B cell (primary cell): ENCODE measurements at regions not wholly inside any gene's neighbourhood (a gene's known extent, or its start where the extent isn't known, plus 50 kb on each side); places are given as distances from the start of the nearest gene placed in this dataset.

Experiments
- ATAC-seq: fragments of 200-7000 bp; cut with Tn5 transposase; one replicate; pipeline ENCODE4 v1.10.0; 2021; ENCODE audit warnings: low read depth, mild to moderate bottlenecking, moderate number of reproducible peaks, moderate library complexity
- CTCF ChIA-PET: fragments of 350-600 bp; sonication (Branson Sonifier 250); formaldehyde crosslinking; loops from one replicate; lab custom pipeline; 2021; ENCODE audit warnings: antibody characterized with exemption, inconsistent platforms; lab: Charles Lee
- POLR2A ChIA-PET: fragments of 350-600 bp; sonication (Branson Sonifier 250); formaldehyde crosslinking; loops from one replicate; lab custom pipeline; 2021; ENCODE audit warnings: antibody characterized with exemption; lab: Charles Lee
- DNase-seq: peaks from one replicate; pipeline ENCODE4 v3.0.0; 2013
- H2AFZ ChIP-seq: 2 replicates; pipeline ENCODE4 v1.6.1; 2012; ENCODE audit warnings: mild to moderate bottlenecking, low read depth, low read length; ENCODE audit not compliant: insufficient read depth, poor library complexity, severe bottlenecking
- H3K27ac ChIP-seq, 2 donors: 1 replicate in 1 of 2; 2 replicates in 1 of 2; pipeline ENCODE4 v1.5.1; 2012 to 2013; ENCODE audit warnings: low read length in 2 of 2, mild to moderate bottlenecking in 2 of 2, moderate library complexity in 1 of 2
- H3K27me3 ChIP-seq, 4 experiments: fragments of 200-600 bp in 1 of 4; sonication (generic) in 1 of 4; replicated peaks in 1 of 4; 1 replicate in 2 of 4; 2 replicates in 2 of 4; pipeline versions ENCODE4 v1.6.1 to v1.7.0; 2013 to 2016; ENCODE audit warnings: low read length in 3 of 4, mild to moderate bottlenecking in 2 of 4, mixed read lengths in 1 of 4, moderate library complexity in 1 of 4; ENCODE audit not compliant: insufficient read depth in 4 of 4, control insufficient read depth in 3 of 4; ENCODE audit errors: control extremely low read depth in 1 of 4
- H3K36me3 ChIP-seq, 2 experiments: replicated peaks in 1 of 2; 1 replicate in 1 of 2; 2 replicates in 1 of 2; pipeline versions ENCODE4 v1.6.1 to v1.7.1; 2013; ENCODE audit warnings: low read length in 1 of 2; ENCODE audit not compliant: insufficient read depth in 2 of 2, control insufficient read depth in 1 of 2; ENCODE audit errors: control extremely low read depth in 1 of 2, extremely low read depth in 1 of 2
- H3K4me1 ChIP-seq, 2 donors: fragments of 200-600 bp in 1 of 2; sonication (generic) in 1 of 2; 1 replicate in 1 of 2; 2 replicates in 1 of 2; pipeline versions ENCODE4 v1.5.1 to v1.6.1; 2013 to 2017; ENCODE audit warnings: low read length in 2 of 2; ENCODE audit not compliant: control insufficient read depth in 2 of 2, insufficient read depth in 2 of 2
- H3K4me2 ChIP-seq: replicated peaks from 2 replicates; pipeline ENCODE3; 2012; ENCODE audit warnings: mild to moderate bottlenecking, low read depth, low read length; ENCODE audit not compliant: poor library complexity, severe bottlenecking
- H3K4me3 ChIP-seq, 5 experiments: fragments of 200-600 bp in 1 of 5; sonication (generic) in 1 of 5; 1 replicate in 3 of 5; 2 replicates in 2 of 5; pipeline versions ENCODE4 v1.5.1 to v1.7.0; 2011 to 2016; ENCODE audit warnings: low read length in 4 of 5, mild to moderate bottlenecking in 4 of 5, low read depth in 2 of 5, control low read depth in 1 of 5, moderate library complexity in 1 of 5; ENCODE audit not compliant: insufficient read depth in 1 of 5; ENCODE audit errors: control extremely low read depth in 1 of 5, extremely low read depth in 1 of 5
- H3K79me2 ChIP-seq: fragments of 200-600 bp; sonication (generic); one replicate; pipeline ENCODE4 v1.6.0; 2016; ENCODE audit warnings: low read length; ENCODE audit not compliant: control insufficient read depth, insufficient read depth
- H3K9ac ChIP-seq: fragments of 200-600 bp; sonication (generic); 2 replicates; pipeline ENCODE4 v1.6.1; 2017; ENCODE audit warnings: mild to moderate bottlenecking, low read length, moderate library complexity
- H3K9me3 ChIP-seq, 3 donors: one replicate each; pipeline versions ENCODE4 v1.6.1 to v1.7.1; 2013; ENCODE audit warnings: low read length in 2 of 3; ENCODE audit not compliant: control insufficient read depth in 2 of 3, insufficient read depth in 1 of 3; ENCODE audit errors: control extremely low read depth in 1 of 3
- H4K20me1 ChIP-seq: 2 replicates; pipeline ENCODE4 v1.6.0; 2012; ENCODE audit warnings: mild to moderate bottlenecking, low read length; ENCODE audit not compliant: insufficient read depth, control insufficient read depth, poor library complexity, severe bottlenecking
- H3K27ac Mint-ChIP-seq: one replicate; pipeline ENCODE4 v1.8.0; 2021; ENCODE audit warnings: mixed read lengths
- H3K27me3 Mint-ChIP-seq: one replicate; pipeline ENCODE4 v1.8.0; 2021; ENCODE audit warnings: mixed read lengths
- H3K4me1 Mint-ChIP-seq: one replicate; pipeline ENCODE4 v1.8.0; 2021; ENCODE audit warnings: mixed read lengths
- H3K4me3 Mint-ChIP-seq: one replicate; pipeline ENCODE4 v1.8.0; 2021; ENCODE audit warnings: mixed read lengths
- H3K9me3 Mint-ChIP-seq: one replicate; pipeline ENCODE4 v1.8.0; 2022; ENCODE audit warnings: mixed read lengths; ENCODE audit not compliant: insufficient read depth
- CTCF ChIP-seq: fragments of 200-600 bp; IDR thresholded peaks from one replicate; pipeline ENCODE4 v1.8.0; 2022; ENCODE audit warnings: antibody characterized with exemption, mild to moderate bottlenecking
- EZH2 ChIP-seq: IDR thresholded peaks from 2 replicates; pipeline ENCODE4 v1.6.1; 2012; ENCODE audit warnings: borderline replicate concordance, low read depth, mild to moderate bottlenecking, moderate library complexity, low read length; ENCODE audit not compliant: insufficient read depth, poor library complexity, severe bottlenecking
- WGBS: methylation state at CpG from one replicate; pipeline ENCODE4 v1.1.5; 2013; ENCODE audit warnings: missing lambda C conversion rate; ENCODE audit not compliant: insufficient coverage; 5-methylcytosine and 5-hydroxymethylcytosine counted together
- intact Hi-C: fragments of 100-400 bp; cut with micrococcal nuclease; formaldehyde crosslinking; loops from one replicate; pipeline ENCODE4 v1.10.0; 2022

GRCh38 chr9:14424983-14425382, 111.0 kb upstream of the NFIB start:
- 100% methylated on average over 2 of the region's 4 CpGs for WGBS
- no peaks in the 10 kb centered on the region for H3K79me2 ChIP-seq
- H3K4me1 Mint-ChIP-seq = peaks cover 3% of the 10 kb centered on the region
- ChIA-PET POLR2A (no interaction called here), CTCF (no interaction called here)
- no peaks in the 10 kb centered on the region for H3K4me1 ChIP-seq
- intact Hi-C loops = no loop called here
- peaks cover 12% of the 10 kb centered on the region for H3K27me3 Mint-ChIP-seq
- DNase-seq (no peak), ATAC-seq (no peak)
- no peak overlapping the region for H3K27ac Mint-ChIP-seq
- no peaks in the 10 kb centered on the region for H3K9me3 Mint-ChIP-seq
- H3K4me3 Mint-ChIP-seq = no peak overlapping the region
- H3K27ac ChIP-seq = no peak overlapping the region
- H3K36me3 ChIP-seq = no peaks in the 10 kb centered on the region
- no peaks in the 10 kb centered on the region for H3K9me3 ChIP-seq
- H3K4me3 ChIP-seq = no peak overlapping the region
- H3K9ac ChIP-seq = no peak overlapping the region
- H2AFZ ChIP-seq = no peak overlapping the region
- no peaks in the 10 kb centered on the region for H3K27me3 ChIP-seq
- H4K20me1 ChIP-seq = no peaks in the 10 kb centered on the region
- TF ChIP-seq CTCF (no peak), EZH2 (no peak)
- H3K4me2 ChIP-seq = no peak overlapping the region

- ChIA-PET POLR2A (no interaction called here), CTCF (no interaction called here)
- intact Hi-C loops = no loop called here
- no peak overlapping the region for H3K27ac ChIP-seq
- no peak overlapping the region for H3K27ac Mint-ChIP-seq
- H3K4me1 ChIP-seq = no peaks in the 10 kb centered on the region
- ATAC-seq = no peak
- TF ChIP-seq CTCF = no peak
- no peak for TF ChIP-seq EZH2
- peaks cover 3% of the 10 kb centered on the region for H3K4me1 Mint-ChIP-seq
- H3K36me3 ChIP-seq = no peaks in the 10 kb centered on the region
- no peaks in the 10 kb centered on the region for H3K9me3 Mint-ChIP-seq
- WGBS = 94% methylated on average over 5 of the region's 7 CpGs
- no peak overlapping the region for H3K4me2 ChIP-seq
- no peak overlapping the region for H3K9ac ChIP-seq
- no peaks in the 10 kb centered on the region for H4K20me1 ChIP-seq
- no peaks in the 10 kb centered on the region for H3K79me2 ChIP-seq
- H2AFZ ChIP-seq = no peak overlapping the region
- DNase-seq = no peak
- no peaks in the 10 kb centered on the region for H3K27me3 ChIP-seq
- no peak overlapping the region for H3K4me3 Mint-ChIP-seq
- H3K4me3 ChIP-seq = no peak overlapping the region
- no peaks in the 10 kb centered on the region for H3K9me3 ChIP-seq
- H3K27me3 Mint-ChIP-seq = peaks cover 12% of the 10 kb centered on the region
These were observed 110.3 kb upstream of the NFIB start for GRCh38 chr9:14424289-14424688.
